Activated naive CD4-positive, alpha-beta T cell treated with anti-CD3 and anti-CD28 coated beads, Interleukin-2, amount 10 ng/mL, durations not matched to agents 7 days and 5 days (primary cell): ENCODE measurements at regions not wholly inside any gene's neighbourhood (a gene's known extent, or its start where the extent isn't known, plus 50 kb on each side); places are given as distances from the start of the nearest gene placed in this dataset.

Source experiments
- CTCF ChIA-PET: fragments of 350-600 bp; sonication (Branson Sonifier 250); formaldehyde crosslinking; loops from one replicate; lab custom pipeline; 2021; ENCODE audit warnings: antibody characterized with exemption; lab: Charles Lee
- DNase-seq: peaks from one replicate; pipeline ENCODE4 v3.0.0-alpha.2; 2020
- H3K27ac Mint-ChIP-seq: one replicate; pipeline ENCODE4 v1.8.0; 2021; ENCODE audit warnings: mild to moderate bottlenecking, moderate library complexity, mixed read lengths
- H3K27me3 Mint-ChIP-seq: one replicate; pipeline ENCODE4 v1.8.0; 2021; ENCODE audit warnings: mild to moderate bottlenecking, mixed read lengths
- H3K36me3 Mint-ChIP-seq: one replicate; pipeline ENCODE4 v1.8.0; 2021; ENCODE audit warnings: mixed read lengths
- H3K4me1 Mint-ChIP-seq: one replicate; pipeline ENCODE4 v1.8.0; 2021; ENCODE audit warnings: mixed read lengths
- H3K4me3 Mint-ChIP-seq: one replicate; pipeline ENCODE4 v1.8.0; 2021; ENCODE audit warnings: mild to moderate bottlenecking, moderate library complexity, mixed read lengths
- H3K9me3 Mint-ChIP-seq: one replicate; pipeline ENCODE4 v1.8.0; 2021; ENCODE audit warnings: mixed read lengths

- Mint-ChIP-seq H3K36me3 (no peaks in the 10 kb centered on the region), H3K27ac (no peak overlapping the region), H3K4me3 (no peak overlapping the region), H3K27me3 (peaks cover 6% of the 10 kb centered on the region), H3K4me1 (no peaks in the 10 kb centered on the region), H3K9me3 (peaks cover 3% of the 10 kb centered on the region)
- CTCF ChIA-PET: no interaction called here
- DNase-seq: no peak
These were observed 651.3 kb downstream of the MED13L start for GRCh38 chr12:115626210-115626609.

DNA sequence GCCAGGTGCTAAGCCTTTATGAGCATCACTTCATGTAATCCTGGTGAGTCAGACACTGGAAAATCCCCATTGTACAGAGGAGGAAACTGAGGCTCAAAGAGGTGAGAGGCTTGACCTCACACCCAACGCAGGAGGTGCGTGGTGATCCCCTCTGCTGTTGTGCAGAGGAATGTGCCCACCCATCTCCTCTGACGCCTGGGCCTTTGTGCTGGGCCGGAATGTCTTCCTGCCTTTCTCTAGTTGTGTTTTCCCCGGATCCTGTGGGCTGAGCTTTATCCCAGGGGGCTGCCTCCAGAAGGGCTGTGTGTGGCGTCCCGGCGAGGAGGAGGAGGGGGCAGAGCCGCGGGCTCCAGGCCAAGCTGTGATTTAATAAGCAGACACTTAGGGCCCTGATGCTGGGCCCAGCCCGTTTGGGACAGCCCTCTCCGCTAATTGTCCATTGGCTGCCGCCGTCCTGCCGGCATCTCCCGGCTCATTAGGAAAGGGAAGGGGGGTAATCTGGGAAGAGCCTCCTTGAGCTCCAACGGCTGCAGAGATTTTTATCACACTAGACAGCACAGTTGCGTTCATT is 653.6 kb downstream of the MED13L start:
- no peaks in the 10 kb centered on the region for H3K36me3 Mint-ChIP-seq
- H3K9me3 Mint-ChIP-seq: peaks cover 9% of the 10 kb centered on the region
- H3K27me3 Mint-ChIP-seq: peaks cover 6% of the 10 kb centered on the region
- no peak overlapping the region for H3K4me3 Mint-ChIP-seq
- no peaks in the 10 kb centered on the region for H3K4me1 Mint-ChIP-seq
- H3K27ac Mint-ChIP-seq: no peak overlapping the region
- no peak for DNase-seq
- CTCF ChIA-PET: no interaction called here

- peaks cover 10% of the 10 kb centered on the region for H3K9me3 Mint-ChIP-seq
These were observed 654.2 kb downstream of the MED13L start for GRCh38 chr12:115623275-115623674.

GRCh38 chr12:115620816-115621215 is 656.7 kb downstream of the MED13L start:
- Mint-ChIP-seq H3K9me3 (peaks cover 25% of the 10 kb centered on the region), H3K27ac (no peak overlapping the region), H3K27me3 (peaks cover 6% of the 10 kb centered on the region), H3K36me3 (no peaks in the 10 kb centered on the region), H3K4me1 (no peaks in the 10 kb centered on the region), H3K4me3 (no peak overlapping the region)
- CTCF ChIA-PET: no interaction called here
- DNase-seq: no peak

More at GRCh38 chr12:115623275-115623674, 654.2 kb downstream of the MED13L start:
- no peak overlapping the region for H3K27ac Mint-ChIP-seq
- no peaks in the 10 kb centered on the region for H3K36me3 Mint-ChIP-seq
- CTCF ChIA-PET: no interaction called here
- H3K4me3 Mint-ChIP-seq: no peak overlapping the region
- no peaks in the 10 kb centered on the region for H3K4me1 Mint-ChIP-seq
- H3K27me3 Mint-ChIP-seq: peaks cover 6% of the 10 kb centered on the region
- DNase-seq: no peak

- Mint-ChIP-seq H3K4me1 (no peaks in the 10 kb centered on the region), H3K27me3 (peaks cover 6% of the 10 kb centered on the region), H3K9me3 (peaks cover 25% of the 10 kb centered on the region), H3K36me3 (no peaks in the 10 kb centered on the region), H3K27ac (no peak overlapping the region), H3K4me3 (no peak overlapping the region)
- CTCF ChIA-PET: no interaction called here
- no peak for DNase-seq
These were observed 657.6 kb downstream of the MED13L start for GRCh38 chr12:115619889-115620288.

GRCh38 chr12:115619061-115619460 is 658.4 kb downstream of the MED13L start:
- DNase-seq: no peak
- CTCF ChIA-PET: no interaction called here
- Mint-ChIP-seq H3K4me1 (no peaks in the 10 kb centered on the region), H3K9me3 (peaks cover 26% of the 10 kb centered on the region), H3K4me3 (no peak overlapping the region), H3K36me3 (no peaks in the 10 kb centered on the region), H3K27me3 (peaks cover 6% of the 10 kb centered on the region), H3K27ac (no peak overlapping the region)

GRCh38 chr12:115618105-115618504 is 659.4 kb downstream of the MED13L start:
- H3K27ac Mint-ChIP-seq: no peak overlapping the region
- no peak for DNase-seq
- H3K27me3 Mint-ChIP-seq: no peaks in the 10 kb centered on the region
- H3K4me1 Mint-ChIP-seq: no peaks in the 10 kb centered on the region
- CTCF ChIA-PET: no interaction called here
- peaks cover 27% of the 10 kb centered on the region for H3K9me3 Mint-ChIP-seq
- no peak overlapping the region for H3K4me3 Mint-ChIP-seq
- no peaks in the 10 kb centered on the region for H3K36me3 Mint-ChIP-seq

GRCh38 chr12:115617391-115617790 is 660.1 kb downstream of the MED13L start:
- no peaks in the 10 kb centered on the region for H3K36me3 Mint-ChIP-seq
- no peak for DNase-seq
- CTCF ChIA-PET: no interaction called here

DNA sequence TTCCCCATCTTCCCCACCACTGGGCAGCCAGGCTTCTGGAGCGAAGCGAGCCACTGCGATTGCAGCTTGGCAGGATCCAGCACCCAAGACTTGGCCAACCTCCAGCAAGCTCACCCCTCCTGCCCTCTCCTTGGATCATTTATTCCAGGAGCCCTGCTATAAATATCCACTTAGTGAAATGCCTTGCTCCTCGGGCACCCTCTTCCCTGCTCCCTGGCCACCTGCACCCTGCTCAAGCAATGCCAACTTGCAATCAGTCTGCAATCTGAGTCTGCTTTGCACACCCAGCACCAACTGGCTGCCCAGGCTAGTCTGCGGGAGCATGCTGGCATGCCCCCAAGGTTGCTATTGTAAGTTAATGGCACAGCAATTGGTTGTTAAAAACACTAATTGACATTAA is 666.0 kb downstream of the MED13L start:
- Mint-ChIP-seq H3K4me3 (no peak overlapping the region), H3K27ac (no peak overlapping the region), H3K9me3 (peaks cover 6% of the 10 kb centered on the region), H3K4me1 (no peaks in the 10 kb centered on the region), H3K27me3 (no peaks in the 10 kb centered on the region), H3K36me3 (no peaks in the 10 kb centered on the region)
- no peak for DNase-seq
- CTCF ChIA-PET: no interaction called here

More at GRCh38 chr12:115617391-115617790, 660.1 kb downstream of the MED13L start:
- H3K27ac Mint-ChIP-seq: no peak overlapping the region
- H3K9me3 Mint-ChIP-seq: peaks cover 27% of the 10 kb centered on the region
- H3K27me3 Mint-ChIP-seq: no peaks in the 10 kb centered on the region
- no peak overlapping the region for H3K4me3 Mint-ChIP-seq
- H3K4me1 Mint-ChIP-seq: no peaks in the 10 kb centered on the region

- peaks cover 5% of the 10 kb centered on the region for H3K9me3 Mint-ChIP-seq
- CTCF ChIA-PET: no interaction called here
These were observed 668.1 kb downstream of the MED13L start for GRCh38 chr12:115609347-115609746.

GRCh38 chr12:115606040-115606439 is 671.5 kb downstream of the MED13L start:
- CTCF ChIA-PET: no interaction called here
- H3K9me3 Mint-ChIP-seq: peaks cover 3% of the 10 kb centered on the region
- no peak overlapping the region for H3K4me3 Mint-ChIP-seq
- peaks cover 3% of the 10 kb centered on the region for H3K27me3 Mint-ChIP-seq
- no peaks in the 10 kb centered on the region for H3K4me1 Mint-ChIP-seq
- no peak overlapping the region for H3K27ac Mint-ChIP-seq
- H3K36me3 Mint-ChIP-seq: no peaks in the 10 kb centered on the region
- DNase-seq: no peak

More at GRCh38 chr12:115609347-115609746, 668.1 kb downstream of the MED13L start:
- peaks cover 3% of the 10 kb centered on the region for H3K27me3 Mint-ChIP-seq
- no peaks in the 10 kb centered on the region for H3K36me3 Mint-ChIP-seq
- no peak for DNase-seq
- H3K4me1 Mint-ChIP-seq: no peaks in the 10 kb centered on the region
- no peak overlapping the region for H3K27ac Mint-ChIP-seq
- no peak overlapping the region for H3K4me3 Mint-ChIP-seq

- no peaks in the 10 kb centered on the region for H3K36me3 Mint-ChIP-seq
- H3K9me3 Mint-ChIP-seq: no peaks in the 10 kb centered on the region
- no peak overlapping the region for H3K27ac Mint-ChIP-seq
- H3K27me3 Mint-ChIP-seq: peaks cover 7% of the 10 kb centered on the region
- H3K4me3 Mint-ChIP-seq: no peak overlapping the region
- CTCF ChIA-PET: no interaction called here
- no peaks in the 10 kb centered on the region for H3K4me1 Mint-ChIP-seq
- no peak for DNase-seq
These were observed 678.4 kb downstream of the MED13L start for GRCh38 chr12:115598871-115599811.

- DNase-seq: no peak
These were observed 680.3 kb downstream of the MED13L start for GRCh38 chr12:115597157-115597712.

GRCh38 chr12:115588131-115588530 is 689.4 kb downstream of the MED13L start:
- Mint-ChIP-seq H3K27me3 (no peaks in the 10 kb centered on the region), H3K4me3 (no peak overlapping the region), H3K9me3 (peaks cover 13% of the 10 kb centered on the region), H3K4me1 (no peaks in the 10 kb centered on the region), H3K36me3 (no peaks in the 10 kb centered on the region), H3K27ac (no peak overlapping the region)
- CTCF ChIA-PET: no interaction called here
- no peak for DNase-seq

More at GRCh38 chr12:115597157-115597712, 680.3 kb downstream of the MED13L start:
- H3K27ac Mint-ChIP-seq: no peak overlapping the region
- H3K9me3 Mint-ChIP-seq: no peaks in the 10 kb centered on the region
- no peak overlapping the region for H3K4me3 Mint-ChIP-seq
- CTCF ChIA-PET: no interaction called here
- H3K27me3 Mint-ChIP-seq: peaks cover 7% of the 10 kb centered on the region
- H3K36me3 Mint-ChIP-seq: no peaks in the 10 kb centered on the region
- H3K4me1 Mint-ChIP-seq: no peaks in the 10 kb centered on the region
